Panc1 (cell line): ENCODE measurements at regions not wholly inside any gene's neighbourhood (a gene's known extent, or its start where the extent isn't known, plus 50 kb on each side); places are given as distances from the start of the nearest gene placed in this dataset.

Source experiments
- POLR2AphosphoS5 ChIP-seq: IDR thresholded peaks from 2 replicates; pipeline ENCODE4 v1.6.1; 2012; ENCODE audit warnings: mild to moderate bottlenecking, low read depth, low read length, moderate library complexity
- SIN3A ChIP-seq: IDR thresholded peaks from 2 replicates; pipeline ENCODE4 v1.6.1; 2012; ENCODE audit warnings: low read depth, mild to moderate bottlenecking, low read length, moderate library complexity, borderline replicate concordance; ENCODE audit not compliant: insufficient read depth
- TCF7L2 ChIP-seq: IDR thresholded peaks from 2 replicates; pipeline ENCODE4 v1.6.1; 2011; ENCODE audit warnings: mild to moderate bottlenecking, low read depth, low read length, inconsistent platforms
- TF ChIP-seq, protein P1 (sequence below): fragments of 450-650 bp; IDR thresholded peaks from 2 replicates; pipeline ENCODE4 v1.5.1; 2017; ENCODE audit warnings: mild to moderate bottlenecking
- TF ChIP-seq, protein P2 (sequence below), 2 experiments: IDR thresholded peaks; 2 replicates each; pipeline ENCODE4 v1.6.1; 2011 to 2012; ENCODE audit warnings: low read depth in 2 of 2, control low read depth in 1 of 2, low read length in 1 of 2, mild to moderate bottlenecking in 1 of 2, moderate library complexity in 1 of 2; ENCODE audit not compliant: insufficient read depth in 1 of 2

DNA sequence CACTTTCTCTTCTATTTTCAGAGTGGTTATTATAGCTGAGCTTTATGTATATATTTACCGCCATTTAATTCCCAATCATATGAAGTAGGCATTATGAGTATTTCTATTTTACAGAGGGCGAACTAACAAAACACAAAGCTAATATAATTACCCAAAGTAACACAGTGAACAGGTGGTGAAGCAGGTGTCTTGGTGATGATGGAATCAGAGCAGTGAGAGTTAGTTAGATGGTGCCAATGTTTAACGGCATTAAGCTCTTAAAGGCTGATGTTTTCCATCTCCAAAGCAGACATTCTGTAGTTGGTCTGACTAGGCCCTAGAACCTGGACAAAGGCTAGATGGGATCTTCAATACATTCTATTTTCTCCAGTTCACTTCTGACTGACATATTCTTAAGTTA, 551.1 kb upstream of the SYNCRIP start:
- TF ChIP-seq, protein P1, sequence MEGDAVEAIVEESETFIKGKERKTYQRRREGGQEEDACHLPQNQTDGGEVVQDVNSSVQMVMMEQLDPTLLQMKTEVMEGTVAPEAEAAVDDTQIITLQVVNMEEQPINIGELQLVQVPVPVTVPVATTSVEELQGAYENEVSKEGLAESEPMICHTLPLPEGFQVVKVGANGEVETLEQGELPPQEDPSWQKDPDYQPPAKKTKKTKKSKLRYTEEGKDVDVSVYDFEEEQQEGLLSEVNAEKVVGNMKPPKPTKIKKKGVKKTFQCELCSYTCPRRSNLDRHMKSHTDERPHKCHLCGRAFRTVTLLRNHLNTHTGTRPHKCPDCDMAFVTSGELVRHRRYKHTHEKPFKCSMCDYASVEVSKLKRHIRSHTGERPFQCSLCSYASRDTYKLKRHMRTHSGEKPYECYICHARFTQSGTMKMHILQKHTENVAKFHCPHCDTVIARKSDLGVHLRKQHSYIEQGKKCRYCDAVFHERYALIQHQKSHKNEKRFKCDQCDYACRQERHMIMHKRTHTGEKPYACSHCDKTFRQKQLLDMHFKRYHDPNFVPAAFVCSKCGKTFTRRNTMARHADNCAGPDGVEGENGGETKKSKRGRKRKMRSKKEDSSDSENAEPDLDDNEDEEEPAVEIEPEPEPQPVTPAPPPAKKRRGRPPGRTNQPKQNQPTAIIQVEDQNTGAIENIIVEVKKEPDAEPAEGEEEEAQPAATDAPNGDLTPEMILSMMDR = no peak
- TF ChIP-seq, protein P2, sequence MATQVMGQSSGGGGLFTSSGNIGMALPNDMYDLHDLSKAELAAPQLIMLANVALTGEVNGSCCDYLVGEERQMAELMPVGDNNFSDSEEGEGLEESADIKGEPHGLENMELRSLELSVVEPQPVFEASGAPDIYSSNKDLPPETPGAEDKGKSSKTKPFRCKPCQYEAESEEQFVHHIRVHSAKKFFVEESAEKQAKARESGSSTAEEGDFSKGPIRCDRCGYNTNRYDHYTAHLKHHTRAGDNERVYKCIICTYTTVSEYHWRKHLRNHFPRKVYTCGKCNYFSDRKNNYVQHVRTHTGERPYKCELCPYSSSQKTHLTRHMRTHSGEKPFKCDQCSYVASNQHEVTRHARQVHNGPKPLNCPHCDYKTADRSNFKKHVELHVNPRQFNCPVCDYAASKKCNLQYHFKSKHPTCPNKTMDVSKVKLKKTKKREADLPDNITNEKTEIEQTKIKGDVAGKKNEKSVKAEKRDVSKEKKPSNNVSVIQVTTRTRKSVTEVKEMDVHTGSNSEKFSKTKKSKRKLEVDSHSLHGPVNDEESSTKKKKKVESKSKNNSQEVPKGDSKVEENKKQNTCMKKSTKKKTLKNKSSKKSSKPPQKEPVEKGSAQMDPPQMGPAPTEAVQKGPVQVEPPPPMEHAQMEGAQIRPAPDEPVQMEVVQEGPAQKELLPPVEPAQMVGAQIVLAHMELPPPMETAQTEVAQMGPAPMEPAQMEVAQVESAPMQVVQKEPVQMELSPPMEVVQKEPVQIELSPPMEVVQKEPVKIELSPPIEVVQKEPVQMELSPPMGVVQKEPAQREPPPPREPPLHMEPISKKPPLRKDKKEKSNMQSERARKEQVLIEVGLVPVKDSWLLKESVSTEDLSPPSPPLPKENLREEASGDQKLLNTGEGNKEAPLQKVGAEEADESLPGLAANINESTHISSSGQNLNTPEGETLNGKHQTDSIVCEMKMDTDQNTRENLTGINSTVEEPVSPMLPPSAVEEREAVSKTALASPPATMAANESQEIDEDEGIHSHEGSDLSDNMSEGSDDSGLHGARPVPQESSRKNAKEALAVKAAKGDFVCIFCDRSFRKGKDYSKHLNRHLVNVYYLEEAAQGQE (IDR thresholded peaks at IDR 0.05; ENCODE audit: insufficient read depth in 1 of 2, low read depth in 2 of 2, low read length in 1 of 2) = no peak
- TF ChIP-seq POLR2AphosphoS5 = no peak
- no peak for TF ChIP-seq SIN3A
- TF ChIP-seq TCF7L2 = no peak
